SU-DHL-6 (cell line): ENCODE measurements at regions not wholly inside any gene's neighbourhood (a gene's known extent, or its start where the extent isn't known, plus 50 kb on each side); places are given as distances from the start of the nearest gene placed in this dataset.

ENCODE experiments used
- EZH2phosphoT487 ChIP-seq: fragments of 200-600 bp; sonication (generic), shearing (Covaris generic); conservative IDR thresholded peaks from 2 replicates; pipeline ENCODE4 v1.6.1; 2018; ENCODE audit warnings: mild to moderate bottlenecking, antibody characterized with exemption, low read length, moderate library complexity, mixed read lengths
- TF ChIP-seq, protein P1 (sequence below): fragments of 200-600 bp; sonication (generic); IDR thresholded peaks from one replicate; pipeline ENCODE4 v1.5.1; 2017; ENCODE audit warnings: antibody characterized with exemption, mild to moderate bottlenecking, low read length, moderate library complexity; ENCODE audit not compliant: insufficient read depth, poor library complexity, severe bottlenecking

DNA sequence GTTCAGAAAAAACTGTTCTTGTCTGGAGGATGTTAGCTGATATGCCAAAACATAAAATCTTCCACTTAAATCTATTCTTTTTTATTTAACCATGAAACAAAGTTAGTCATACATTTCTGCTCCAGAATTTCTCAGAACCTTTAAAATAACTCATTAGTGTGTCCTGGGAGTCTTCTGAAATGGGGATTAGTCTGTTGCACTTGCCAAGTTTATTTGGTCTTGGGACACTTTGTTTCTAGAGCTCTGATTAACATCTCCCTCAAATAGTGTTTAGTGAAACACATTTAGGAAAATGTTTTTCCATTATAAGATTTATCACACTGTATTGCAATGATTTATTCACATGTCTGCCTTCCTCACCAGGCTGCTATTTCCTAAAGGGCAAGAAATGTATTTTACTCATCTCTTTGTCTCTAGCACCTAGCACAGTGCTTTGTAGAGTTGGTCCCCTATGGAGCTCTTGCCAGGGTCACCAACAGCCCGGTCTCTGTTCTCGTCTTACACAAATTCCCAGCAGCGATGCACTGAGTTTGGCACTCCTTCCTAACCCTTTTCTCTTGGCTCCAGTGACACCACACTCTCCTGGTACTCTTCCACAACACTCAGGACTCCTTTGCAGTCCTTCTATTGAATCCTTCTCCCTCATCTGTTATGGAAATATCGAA, 189.2 kb downstream of the CSNK2A3 start:
- TF ChIP-seq, protein P1, sequence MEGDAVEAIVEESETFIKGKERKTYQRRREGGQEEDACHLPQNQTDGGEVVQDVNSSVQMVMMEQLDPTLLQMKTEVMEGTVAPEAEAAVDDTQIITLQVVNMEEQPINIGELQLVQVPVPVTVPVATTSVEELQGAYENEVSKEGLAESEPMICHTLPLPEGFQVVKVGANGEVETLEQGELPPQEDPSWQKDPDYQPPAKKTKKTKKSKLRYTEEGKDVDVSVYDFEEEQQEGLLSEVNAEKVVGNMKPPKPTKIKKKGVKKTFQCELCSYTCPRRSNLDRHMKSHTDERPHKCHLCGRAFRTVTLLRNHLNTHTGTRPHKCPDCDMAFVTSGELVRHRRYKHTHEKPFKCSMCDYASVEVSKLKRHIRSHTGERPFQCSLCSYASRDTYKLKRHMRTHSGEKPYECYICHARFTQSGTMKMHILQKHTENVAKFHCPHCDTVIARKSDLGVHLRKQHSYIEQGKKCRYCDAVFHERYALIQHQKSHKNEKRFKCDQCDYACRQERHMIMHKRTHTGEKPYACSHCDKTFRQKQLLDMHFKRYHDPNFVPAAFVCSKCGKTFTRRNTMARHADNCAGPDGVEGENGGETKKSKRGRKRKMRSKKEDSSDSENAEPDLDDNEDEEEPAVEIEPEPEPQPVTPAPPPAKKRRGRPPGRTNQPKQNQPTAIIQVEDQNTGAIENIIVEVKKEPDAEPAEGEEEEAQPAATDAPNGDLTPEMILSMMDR: no peak
- no peak for TF ChIP-seq EZH2phosphoT487
